GM21390 (cell line): ENCODE measurements at regions not wholly inside any gene's neighbourhood (a gene's known extent, or its start where the extent isn't known, plus 50 kb on each side); places are given as distances from the start of the nearest gene placed in this dataset.
"Not testable (repeated sequence)": the region's sequence is repeated elsewhere in the genome, so short reads cannot be mapped to it uniquely, and the experiment has no call there.

Experiments used
- ATAC-seq: cut with Tn5 transposase; IDR thresholded peaks from one replicate; pipeline ENCODE4 v1.9.1; 2021; ENCODE audit not compliant: unreplicated experiment

- ATAC-seq = no peak
These were observed 301.9 kb upstream of the SGK1 start for GRCh38 chr6:134619789-134620188.

GRCh38 chr6:134619077-134619476, 301.2 kb upstream of the SGK1 start:
- ATAC-seq = peak; percentile 78

- no peak for ATAC-seq
These were observed 296.9 kb upstream of the SGK1 start for GRCh38 chr6:134614606-134615485.

- not testable (repeated sequence) for ATAC-seq
These were observed 294.2 kb upstream of the SGK1 start for GRCh38 chr6:134612128-134612527.

- no peak for ATAC-seq
These were observed 292.5 kb upstream of the SGK1 start for GRCh38 chr6:134610411-134610810.

- no peak for ATAC-seq
These were observed 291.9 kb upstream of the SGK1 start for GRCh38 chr6:134609716-134610261.

GRCh38 chr6:134607411-134607810, 289.5 kb upstream of the SGK1 start:
- no peak for ATAC-seq

- no peak for ATAC-seq
These were observed 287.1 kb upstream of the SGK1 start for GRCh38 chr6:134605034-134605433.

- ATAC-seq = no peak
These were observed 286.2 kb upstream of the SGK1 start for GRCh38 chr6:134604014-134604676.

GRCh38 chr6:134603561-134603960, 285.6 kb upstream of the SGK1 start:
- ATAC-seq = no peak

GRCh38 chr6:134602123-134602522, 284.2 kb upstream of the SGK1 start:
- ATAC-seq = no peak

GRCh38 chr6:134600671-134601070, 282.8 kb upstream of the SGK1 start:
- no peak for ATAC-seq

- no peak for ATAC-seq
These were observed 281.2 kb upstream of the SGK1 start for GRCh38 chr6:134599079-134599478.

- no peak for ATAC-seq
These were observed 278.3 kb upstream of the SGK1 start for GRCh38 chr6:134596191-134596590.

GRCh38 chr6:134594881-134595280, 277.0 kb upstream of the SGK1 start:
- no peak for ATAC-seq

- ATAC-seq = no peak
These were observed 276.0 kb upstream of the SGK1 start for GRCh38 chr6:134593887-134594286.

GRCh38 chr6:134593442-134593841, 275.5 kb upstream of the SGK1 start:
- ATAC-seq = no peak

- ATAC-seq = no peak
These were observed 275.1 kb upstream of the SGK1 start for GRCh38 chr6:134593024-134593423.

- ATAC-seq = no peak
These were observed 272.5 kb upstream of the SGK1 start for GRCh38 chr6:134590449-134590848.

GRCh38 chr6:134590004-134590403, 272.1 kb upstream of the SGK1 start:
- no peak for ATAC-seq

- no peak for ATAC-seq
These were observed 271.6 kb upstream of the SGK1 start for GRCh38 chr6:134589512-134589911.

- ATAC-seq = no peak
These were observed 270.4 kb upstream of the SGK1 start for GRCh38 chr6:134588267-134588666.
